Vagina (tissue), 2 donors: ENCODE measurements at regions not wholly inside any gene's neighbourhood (a gene's known extent, or its start where the extent isn't known, plus 50 kb on each side); places are given as distances from the start of the nearest gene placed in this dataset.

Source experiments
- POLR2A ChIP-seq, 2 donors: fragments of 450-650 bp; IDR thresholded peaks; one replicate each; pipeline ENCODE4 v1.6.1; 2017; ENCODE audit warnings: antibody characterized with exemption in 2 of 2, mild to moderate bottlenecking in 2 of 2, moderate library complexity in 2 of 2
- POLR2AphosphoS5 ChIP-seq, 2 donors: sonication (generic); formaldehyde crosslinking; IDR thresholded peaks; one replicate each; pipeline ENCODE4 v1.9.0; 2017; ENCODE audit warnings: antibody characterized with exemption in 2 of 2, mild to moderate bottlenecking in 2 of 2, low read depth in 1 of 2; ENCODE audit not compliant: insufficient read depth in 1 of 2
- TF ChIP-seq, protein P1 (sequence below), 3 experiments: fragments of 450-650 bp in 2 of 3; fragments of 200-600 bp in 1 of 3; sonication (generic) in 1 of 3; IDR thresholded peaks; one replicate each; pipeline ENCODE4 v1.5.1; 2017 to 2019; ENCODE audit warnings: antibody characterized with exemption in 3 of 3, mild to moderate bottlenecking in 2 of 3, moderate library complexity in 2 of 3

DNA sequence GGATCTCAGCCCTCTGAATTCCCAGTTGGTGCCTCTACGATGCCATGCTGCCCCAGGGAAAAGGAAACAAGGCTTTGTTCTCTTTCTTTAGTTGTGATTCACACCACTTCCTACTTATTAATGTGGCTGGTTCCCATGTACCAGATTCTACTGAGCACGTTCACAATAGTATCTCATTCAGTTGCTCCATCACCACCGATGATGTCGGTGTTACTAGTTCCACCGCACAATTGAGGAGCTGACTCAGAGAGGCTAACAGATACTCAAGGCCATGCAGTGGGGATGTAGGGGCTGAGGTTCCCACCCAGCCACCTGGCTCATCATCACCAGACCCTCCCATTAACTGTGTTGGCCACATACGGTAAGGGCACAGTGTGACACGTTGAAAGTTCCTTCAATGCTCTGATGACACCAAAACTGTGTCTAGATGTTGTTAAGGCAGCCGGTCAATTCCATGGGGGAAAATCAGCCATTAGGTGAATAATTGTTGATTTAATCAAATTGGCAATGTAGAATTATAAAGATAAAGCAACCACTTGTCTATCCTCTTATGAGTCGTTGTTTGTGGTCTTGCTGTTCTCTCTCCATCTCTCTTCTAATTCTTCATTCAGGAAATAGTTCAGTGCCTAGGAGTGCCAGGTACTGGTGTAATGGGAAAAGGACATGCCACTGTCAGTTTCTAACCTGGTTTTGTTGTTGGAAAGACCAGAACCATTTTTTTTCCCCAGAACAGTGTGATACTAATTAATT lies 244.2 kb upstream of the CRY1 start:
- no peak for TF ChIP-seq POLR2AphosphoS5 (IDR thresholded peaks at IDR 0.05; ENCODE audit: insufficient read depth in 1 of 2, low read depth in 1 of 2)
- TF ChIP-seq, protein P1, sequence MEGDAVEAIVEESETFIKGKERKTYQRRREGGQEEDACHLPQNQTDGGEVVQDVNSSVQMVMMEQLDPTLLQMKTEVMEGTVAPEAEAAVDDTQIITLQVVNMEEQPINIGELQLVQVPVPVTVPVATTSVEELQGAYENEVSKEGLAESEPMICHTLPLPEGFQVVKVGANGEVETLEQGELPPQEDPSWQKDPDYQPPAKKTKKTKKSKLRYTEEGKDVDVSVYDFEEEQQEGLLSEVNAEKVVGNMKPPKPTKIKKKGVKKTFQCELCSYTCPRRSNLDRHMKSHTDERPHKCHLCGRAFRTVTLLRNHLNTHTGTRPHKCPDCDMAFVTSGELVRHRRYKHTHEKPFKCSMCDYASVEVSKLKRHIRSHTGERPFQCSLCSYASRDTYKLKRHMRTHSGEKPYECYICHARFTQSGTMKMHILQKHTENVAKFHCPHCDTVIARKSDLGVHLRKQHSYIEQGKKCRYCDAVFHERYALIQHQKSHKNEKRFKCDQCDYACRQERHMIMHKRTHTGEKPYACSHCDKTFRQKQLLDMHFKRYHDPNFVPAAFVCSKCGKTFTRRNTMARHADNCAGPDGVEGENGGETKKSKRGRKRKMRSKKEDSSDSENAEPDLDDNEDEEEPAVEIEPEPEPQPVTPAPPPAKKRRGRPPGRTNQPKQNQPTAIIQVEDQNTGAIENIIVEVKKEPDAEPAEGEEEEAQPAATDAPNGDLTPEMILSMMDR (IDR thresholded peaks at IDR 0.05), result no peak
- no peak for TF ChIP-seq POLR2A (IDR thresholded peaks at IDR 0.05)
